GM20000 (cell line): ENCODE measurements at regions not wholly inside any gene's neighbourhood (a gene's known extent, or its start where the extent isn't known, plus 50 kb on each side); places are given as distances from the start of the nearest gene placed in this dataset.

Source experiments
- DNase-seq: peaks from one replicate; pipeline ENCODE4 v3.0.0; 2012; ENCODE audit warnings: low spot score
- TF ChIP-seq, protein P1 (sequence below): IDR thresholded peaks from 2 replicates; pipeline ENCODE4 v1.5.1; 2012; ENCODE audit warnings: mild to moderate bottlenecking, control low read depth; ENCODE audit errors: extremely low read depth, missing control alignments

DNA sequence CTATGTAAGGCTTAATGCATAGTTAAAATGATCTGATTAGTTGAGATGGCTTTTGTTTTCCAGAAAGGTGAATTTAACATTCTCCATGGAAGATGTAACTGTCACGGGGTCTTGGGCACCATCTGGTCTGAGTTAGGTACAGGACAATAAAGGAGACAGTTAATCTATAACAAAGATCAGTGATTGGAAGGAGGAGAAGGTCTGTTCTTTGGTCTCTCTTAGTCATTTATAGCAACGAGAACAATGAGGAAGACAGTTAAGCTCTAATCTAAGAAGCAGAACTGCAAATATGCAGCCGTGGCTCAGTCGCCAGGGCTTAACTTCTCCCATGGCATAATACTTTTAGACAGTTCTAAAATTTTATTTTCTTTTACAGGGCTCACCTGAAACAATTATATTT is 405.5 kb upstream of the SULF2 start:
- TF ChIP-seq, protein P1, sequence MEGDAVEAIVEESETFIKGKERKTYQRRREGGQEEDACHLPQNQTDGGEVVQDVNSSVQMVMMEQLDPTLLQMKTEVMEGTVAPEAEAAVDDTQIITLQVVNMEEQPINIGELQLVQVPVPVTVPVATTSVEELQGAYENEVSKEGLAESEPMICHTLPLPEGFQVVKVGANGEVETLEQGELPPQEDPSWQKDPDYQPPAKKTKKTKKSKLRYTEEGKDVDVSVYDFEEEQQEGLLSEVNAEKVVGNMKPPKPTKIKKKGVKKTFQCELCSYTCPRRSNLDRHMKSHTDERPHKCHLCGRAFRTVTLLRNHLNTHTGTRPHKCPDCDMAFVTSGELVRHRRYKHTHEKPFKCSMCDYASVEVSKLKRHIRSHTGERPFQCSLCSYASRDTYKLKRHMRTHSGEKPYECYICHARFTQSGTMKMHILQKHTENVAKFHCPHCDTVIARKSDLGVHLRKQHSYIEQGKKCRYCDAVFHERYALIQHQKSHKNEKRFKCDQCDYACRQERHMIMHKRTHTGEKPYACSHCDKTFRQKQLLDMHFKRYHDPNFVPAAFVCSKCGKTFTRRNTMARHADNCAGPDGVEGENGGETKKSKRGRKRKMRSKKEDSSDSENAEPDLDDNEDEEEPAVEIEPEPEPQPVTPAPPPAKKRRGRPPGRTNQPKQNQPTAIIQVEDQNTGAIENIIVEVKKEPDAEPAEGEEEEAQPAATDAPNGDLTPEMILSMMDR, result no peak

DNA sequence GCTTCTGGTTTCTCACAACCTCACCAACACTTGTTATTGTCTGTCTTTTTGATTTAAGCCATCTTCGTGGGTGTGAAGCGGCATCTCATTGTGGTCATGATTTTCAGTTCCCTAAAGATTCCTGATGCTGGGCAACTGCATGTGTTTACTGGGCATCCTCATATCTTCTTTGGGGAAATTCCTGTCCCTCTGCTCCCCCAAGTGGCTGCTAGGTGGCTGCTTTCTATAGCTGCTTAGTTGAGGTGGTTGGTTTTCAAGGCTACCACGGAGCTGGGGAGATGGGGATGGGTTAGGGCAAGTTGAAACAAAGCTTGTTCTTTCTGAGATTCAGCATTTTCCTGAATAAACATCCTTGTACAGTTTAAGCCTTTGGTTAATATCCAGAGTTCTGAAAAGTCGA is 403.9 kb upstream of the SULF2 start:
- DNase-seq, result peak; percentile 37
- TF ChIP-seq, protein P1, result peak; percentile 10

More for the DNA sequence above, 405.5 kb upstream of the SULF2 start:
- DNase-seq, result no peak

DNA sequence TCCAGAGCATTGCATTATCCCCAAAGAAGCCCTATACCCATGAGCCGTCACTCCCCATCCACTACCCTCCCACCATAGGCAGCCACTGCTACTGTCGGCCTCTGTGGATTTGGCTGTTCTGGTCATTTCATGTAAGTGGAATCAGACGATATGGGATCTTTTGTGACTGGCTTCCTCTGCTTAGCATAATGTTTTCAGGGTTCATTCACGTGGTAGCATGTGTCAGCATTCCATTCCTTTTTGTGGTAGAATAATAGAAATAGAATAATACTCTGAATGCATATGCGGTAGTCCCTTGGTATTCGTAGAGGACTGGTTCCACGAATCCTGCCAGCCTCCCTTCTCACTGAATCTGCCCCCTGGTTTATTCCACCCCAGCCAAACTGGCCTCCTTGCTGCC is 402.6 kb upstream of the SULF2 start:
- DNase-seq, result no peak

DNA sequence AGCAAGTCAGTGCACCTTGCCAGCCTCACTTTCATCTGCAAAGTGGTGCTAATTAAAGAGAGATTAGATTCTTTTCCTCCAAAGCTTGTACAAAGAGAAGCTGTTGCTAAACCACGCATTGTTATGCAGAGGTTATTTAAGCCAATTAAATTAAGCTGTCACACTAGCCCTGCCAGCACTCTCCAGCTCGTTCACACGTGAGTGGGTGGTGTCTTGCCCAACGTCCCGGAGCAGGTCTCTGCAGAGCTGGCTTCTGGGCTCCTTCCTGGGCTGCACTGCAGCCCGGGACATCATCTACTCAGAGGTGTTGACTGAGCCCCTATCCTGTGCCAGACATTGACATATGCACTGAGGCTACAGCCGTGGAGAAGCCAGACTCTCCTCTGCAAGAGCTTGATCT is 401.6 kb upstream of the SULF2 start:
- no peak for DNase-seq
- TF ChIP-seq, protein P1, result no peak

More for the DNA sequence above, 402.6 kb upstream of the SULF2 start:
- TF ChIP-seq, protein P1, result no peak

DNA sequence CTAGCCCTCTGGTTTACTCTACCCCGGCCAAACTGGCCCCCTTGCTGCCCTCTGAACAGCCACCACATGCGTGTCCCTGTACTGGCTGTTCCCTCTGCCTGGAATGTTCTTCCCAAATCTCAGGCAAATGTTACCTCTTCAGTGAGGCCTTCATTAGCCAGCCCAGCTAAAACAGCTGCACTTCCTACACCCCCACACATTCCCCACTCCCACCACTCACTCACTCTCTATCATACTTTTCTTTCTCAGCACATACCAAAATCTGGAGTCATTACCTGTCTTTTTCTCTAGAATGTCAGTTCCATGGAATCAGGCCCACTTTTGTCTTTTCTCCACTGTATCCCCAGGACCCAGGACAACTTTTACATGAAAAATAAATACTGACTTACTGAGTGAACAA is 401.2 kb upstream of the SULF2 start:
- TF ChIP-seq, protein P1, result no peak
- DNase-seq, result no peak

DNA sequence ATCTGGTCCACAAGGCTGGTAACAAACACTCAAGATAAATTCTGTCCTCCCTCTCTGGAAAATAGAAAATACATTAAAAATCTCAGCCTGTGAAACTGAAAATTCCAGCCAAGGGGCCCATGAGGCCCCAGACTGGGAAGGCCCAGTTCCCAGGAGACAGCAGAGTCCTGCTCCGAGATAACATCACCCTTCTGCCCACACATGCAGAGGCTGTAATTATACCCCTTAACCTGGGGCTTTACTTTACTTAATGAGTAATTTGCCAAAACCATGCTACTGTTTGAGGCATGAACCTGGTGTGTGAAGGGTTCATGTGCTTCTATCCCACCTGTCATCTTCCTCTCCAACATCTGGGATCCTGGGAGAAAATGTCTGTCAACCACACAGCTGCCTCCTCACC is 398.9 kb upstream of the SULF2 start:
- TF ChIP-seq, protein P1, result no peak
- DNase-seq, result no peak

DNA sequence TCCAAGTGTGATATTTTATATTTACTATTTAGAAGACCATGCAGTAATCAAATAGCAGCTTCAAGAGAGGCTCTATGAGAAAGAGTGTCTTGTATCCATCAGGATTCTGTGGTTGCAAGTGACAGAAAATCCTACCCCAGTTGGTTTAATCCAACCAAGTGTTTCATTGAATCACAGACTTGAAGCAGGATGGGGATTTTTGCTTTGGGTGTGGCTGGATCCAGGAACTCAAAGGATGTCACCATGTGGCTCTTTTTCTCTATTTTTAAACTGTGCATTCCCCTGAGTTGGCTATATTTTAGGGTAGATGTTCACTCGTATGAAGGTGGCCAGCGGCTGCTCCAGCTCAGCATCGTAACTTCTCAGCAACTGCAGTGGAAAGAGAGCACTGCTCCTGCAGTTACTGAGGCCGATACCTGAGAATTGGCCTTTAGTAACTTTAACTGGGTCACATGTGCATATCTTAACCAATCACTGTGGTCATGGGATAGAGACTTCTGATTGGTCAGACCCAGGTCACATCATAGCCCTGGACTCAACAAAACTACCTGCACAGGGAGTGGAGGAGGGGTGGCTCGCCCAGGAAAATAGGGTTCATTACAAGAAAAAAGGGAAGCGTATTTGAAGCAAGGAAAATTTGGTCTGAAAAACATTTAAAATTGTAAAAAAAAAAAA is 396.1 kb upstream of the SULF2 start:
- TF ChIP-seq, protein P1, result no peak
- no peak for DNase-seq
